Naive thymus-derived CD8-positive, alpha-beta T cell (primary cell): ENCODE measurements at regions not wholly inside any gene's neighbourhood (a gene's known extent, or its start where the extent isn't known, plus 50 kb on each side); places are given as distances from the start of the nearest gene placed in this dataset.
"Not testable (repeated sequence)": the region's sequence is repeated elsewhere in the genome, so short reads cannot be mapped to it uniquely, and the experiment has no call there.

ENCODE experiments used
- ATAC-seq, 2 donors: fragments of 150-1000 bp; cut with Tn5 transposase in 1 of 2; sonication (Bioruptor Pico), chemical (Tn5 transposase) in 1 of 2; 1 replicate in 1 of 2; 2 replicates in 1 of 2; pipeline ENCODE4 v1.10.0; 2021; ENCODE audit warnings: mild to moderate bottlenecking in 2 of 2, moderate library complexity in 2 of 2
- POLR2A ChIA-PET: fragments of 350-600 bp; sonication (Branson Sonifier 250); formaldehyde crosslinking; loops from one replicate; lab custom pipeline; 2021; ENCODE audit warnings: antibody characterized with exemption; lab: Charles Lee
- DNase-seq, 10 donors: peaks; one replicate each; pipeline versions ENCODE4 v3.0.0 to v3.0.0-alpha.2; 2020 to 2022
- H3K27ac Mint-ChIP-seq, 10 donors: one replicate each; pipeline ENCODE4 v1.8.0; 2020 to 2022; ENCODE audit warnings: mild to moderate bottlenecking in 10 of 10, mixed read lengths in 10 of 10, moderate library complexity in 4 of 10, inconsistent platforms in 1 of 10
- H3K27me3 Mint-ChIP-seq, 5 donors: one replicate each; pipeline ENCODE4 v1.8.0; 2021 to 2022; ENCODE audit warnings: mixed read lengths in 5 of 5
- H3K36me3 Mint-ChIP-seq, 3 donors: one replicate each; pipeline ENCODE4 v1.8.0; 2020 to 2022; ENCODE audit warnings: mixed read lengths in 3 of 3, mild to moderate bottlenecking in 2 of 3, inconsistent platforms in 1 of 3
- H3K4me1 Mint-ChIP-seq, 4 donors: one replicate each; pipeline ENCODE4 v1.8.0; 2021 to 2022; ENCODE audit warnings: mixed read lengths in 4 of 4
- H3K4me3 Mint-ChIP-seq, 10 donors: one replicate each; pipeline ENCODE4 v1.8.0; 2020 to 2022; ENCODE audit warnings: mild to moderate bottlenecking in 10 of 10, mixed read lengths in 10 of 10, moderate library complexity in 6 of 10, inconsistent platforms in 1 of 10
- H3K9me3 Mint-ChIP-seq, 9 donors: one replicate each; pipeline ENCODE4 v1.8.0; 2020 to 2022; ENCODE audit warnings: mixed read lengths in 9 of 9, mild to moderate bottlenecking in 3 of 9, inconsistent platforms in 1 of 9, moderate library complexity in 1 of 9

DNA sequence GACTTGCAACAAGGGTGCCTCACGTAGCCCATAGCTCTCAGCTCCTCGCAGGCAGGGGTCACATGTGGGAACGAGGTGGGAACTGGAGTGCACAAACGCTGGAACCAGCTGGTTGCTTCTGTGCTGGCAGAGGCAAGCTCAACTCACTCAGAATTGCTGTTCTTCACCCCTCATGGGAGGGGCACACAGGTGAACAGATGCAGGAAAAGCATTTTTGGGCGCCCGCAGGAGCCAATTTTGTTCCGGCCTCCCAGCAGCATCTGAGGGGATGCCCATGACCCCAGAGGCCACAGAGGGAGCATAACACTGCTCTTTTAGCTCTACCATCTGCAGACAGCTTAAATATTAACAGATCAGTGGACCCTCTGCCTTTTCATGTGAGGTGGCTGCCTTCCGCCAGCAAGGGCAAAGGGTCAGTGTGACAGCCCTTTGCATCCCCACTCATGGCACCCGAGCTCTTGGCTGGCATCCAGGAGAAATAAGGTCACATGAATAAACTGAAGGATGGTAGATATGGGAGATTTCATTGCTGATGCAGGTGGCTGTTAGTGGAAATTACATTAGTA lies 196.2 kb downstream of the SLCO4C1 start:
- Mint-ChIP-seq H3K36me3 (peaks cover 0 to 2% (median 0%) of the 10 kb centered on the region in 3 donors), H3K4me1 (no peaks in the 10 kb centered on the region), H3K9me3 (peaks cover 0 to 8% (median 0%) of the 10 kb centered on the region in 9 donors), H3K27ac (no peak overlapping the region), H3K27me3 (peaks cover 0 to 5% (median 0%) of the 10 kb centered on the region in 5 donors), H3K4me3 (no peak overlapping the region)
- ATAC-seq: no peak
- POLR2A ChIA-PET: no interaction called here
- no peak for DNase-seq

DNA sequence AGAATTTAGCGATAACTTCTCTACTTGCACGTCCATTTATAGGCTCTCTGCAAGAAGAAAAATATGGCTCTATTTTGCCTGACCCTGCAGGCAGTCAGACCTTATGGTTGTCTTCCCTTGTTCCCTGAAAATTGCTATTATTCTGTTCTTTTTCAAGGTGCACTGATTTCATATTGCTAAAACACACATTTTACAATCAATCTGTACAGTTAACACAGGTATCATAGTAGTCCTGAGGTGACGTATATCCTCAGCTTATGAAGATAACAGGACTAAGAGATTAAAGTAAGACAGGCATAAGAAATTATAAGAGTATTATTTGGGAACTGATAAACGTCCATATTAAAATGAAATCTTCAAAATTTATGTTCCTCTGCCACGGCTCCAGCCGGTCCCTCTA lies 197.0 kb downstream of the SLCO4C1 start:
- not testable (repeated sequence) for H3K27ac Mint-ChIP-seq, H3K36me3 Mint-ChIP-seq

DNA sequence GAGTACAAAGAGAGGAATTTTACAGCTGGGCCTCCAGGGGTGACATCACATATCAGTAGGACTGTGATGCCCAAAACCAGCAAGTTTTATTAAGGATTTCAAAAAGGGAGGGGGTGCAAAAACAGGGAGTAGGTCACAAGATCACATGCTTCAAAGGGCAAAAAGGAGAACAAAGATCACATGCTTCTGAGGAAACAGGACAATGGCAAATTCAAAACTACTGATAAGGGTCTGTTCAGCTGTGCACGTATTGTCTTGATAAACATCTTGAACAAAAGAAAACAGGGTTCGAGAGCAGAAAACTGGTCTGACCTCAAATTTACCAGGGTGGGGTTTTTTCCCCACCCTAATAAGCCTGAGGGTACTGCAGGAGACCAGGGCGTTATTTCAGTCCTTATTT lies 197.5 kb downstream of the SLCO4C1 start:
- H3K4me3 Mint-ChIP-seq, ATAC-seq, H3K36me3 Mint-ChIP-seq, H3K27me3 Mint-ChIP-seq, DNase-seq, H3K4me1 Mint-ChIP-seq, H3K27ac Mint-ChIP-seq, H3K9me3 Mint-ChIP-seq, POLR2A ChIA-PET: not testable (repeated sequence)

More for the DNA sequence above, 197.0 kb downstream of the SLCO4C1 start:
- H3K4me3 Mint-ChIP-seq, ATAC-seq, H3K27me3 Mint-ChIP-seq, H3K9me3 Mint-ChIP-seq, H3K4me1 Mint-ChIP-seq, DNase-seq, POLR2A ChIA-PET: not testable (repeated sequence)

DNA sequence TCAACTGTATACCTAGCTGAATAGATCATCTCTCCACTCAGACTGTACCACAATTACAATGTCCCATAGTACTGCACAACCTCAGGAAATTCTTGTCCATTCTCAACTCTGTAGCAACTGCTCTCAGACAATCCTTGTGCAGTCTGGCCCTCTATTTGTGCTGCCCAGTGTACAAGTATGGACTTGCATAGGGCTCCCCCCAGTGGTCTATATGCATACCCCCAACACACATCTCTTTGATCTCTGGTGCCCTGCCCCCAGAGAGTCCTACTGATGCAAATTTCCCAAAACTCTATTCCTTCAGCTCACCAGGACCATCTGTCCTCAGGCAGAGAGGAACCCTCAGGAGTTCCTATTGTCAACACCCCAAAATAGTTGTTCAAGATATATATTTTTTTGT lies 205.3 kb downstream of the SLCO4C1 start:
- ATAC-seq: no peak
- H3K27ac Mint-ChIP-seq: no peak overlapping the region
- peaks cover 0 to 6% (median 0%) of the 10 kb centered on the region in 9 donors for H3K9me3 Mint-ChIP-seq
- H3K36me3 Mint-ChIP-seq: peaks cover 0 to 4% (median 0%) of the 10 kb centered on the region in 3 donors
- H3K4me3 Mint-ChIP-seq: no peak overlapping the region
- no peaks in the 10 kb centered on the region for H3K4me1 Mint-ChIP-seq
- no peaks in the 10 kb centered on the region for H3K27me3 Mint-ChIP-seq
- DNase-seq: no peak
- POLR2A ChIA-PET: no interaction called here

DNA sequence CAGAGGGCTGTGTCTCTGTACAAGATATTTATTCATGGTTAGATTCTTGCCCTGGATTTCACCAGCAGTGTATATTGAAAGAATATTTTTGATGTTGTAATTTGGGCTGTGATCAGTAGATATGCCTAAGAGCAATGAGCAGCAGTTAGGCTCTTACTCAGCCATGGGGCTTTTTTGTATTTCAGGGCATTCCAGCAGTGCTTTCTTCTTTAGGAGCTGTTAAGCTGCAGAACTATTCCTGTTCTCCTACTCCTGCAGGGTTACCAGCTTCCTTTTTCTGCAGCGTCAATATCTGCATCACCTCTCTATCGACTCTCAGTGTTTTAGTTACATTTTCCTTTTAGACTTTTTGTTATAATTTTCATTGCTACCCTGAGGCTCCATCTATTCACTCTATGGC lies 206.2 kb downstream of the SLCO4C1 start:
- no peak for ATAC-seq
- H3K4me1 Mint-ChIP-seq: no peaks in the 10 kb centered on the region
- no peaks in the 10 kb centered on the region for H3K27me3 Mint-ChIP-seq
- H3K36me3 Mint-ChIP-seq: peaks cover 0 to 4% (median 0%) of the 10 kb centered on the region in 3 donors
- H3K4me3 Mint-ChIP-seq: no peak overlapping the region
- peaks cover 0 to 10% (median 0%) of the 10 kb centered on the region in 9 donors for H3K9me3 Mint-ChIP-seq
- no peak for DNase-seq
- H3K27ac Mint-ChIP-seq: no peak overlapping the region
- POLR2A ChIA-PET: no interaction called here

DNA sequence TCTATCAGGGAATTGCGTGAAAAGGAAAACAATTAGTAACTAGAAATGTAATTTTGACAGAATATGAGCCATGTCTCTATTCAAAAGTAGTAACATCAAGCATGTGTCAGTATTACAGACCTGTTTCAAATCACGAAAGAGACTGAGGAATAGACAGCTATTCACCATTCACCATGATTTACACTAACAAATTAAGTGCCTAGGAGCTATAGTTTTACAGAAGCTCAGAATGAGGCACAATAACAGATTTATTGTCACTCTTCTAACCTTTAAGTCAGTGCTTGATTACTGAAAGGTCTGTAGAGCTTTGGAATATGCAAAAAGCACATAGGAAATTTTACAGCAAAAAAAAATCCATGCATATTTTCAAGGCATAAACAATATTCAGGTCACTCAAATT lies 208.2 kb downstream of the SLCO4C1 start:
- Mint-ChIP-seq H3K4me1 (no peaks in the 10 kb centered on the region), H3K4me3 (no peak overlapping the region), H3K27ac (no peak overlapping the region), H3K27me3 (no peaks in the 10 kb centered on the region), H3K9me3 (peaks cover 0 to 11% (median 2%) of the 10 kb centered on the region in 9 donors), H3K36me3 (peaks cover 0 to 4% (median 0%) of the 10 kb centered on the region in 3 donors)
- ATAC-seq (no peak), DNase-seq (no peak)
- POLR2A ChIA-PET: no interaction called here

DNA sequence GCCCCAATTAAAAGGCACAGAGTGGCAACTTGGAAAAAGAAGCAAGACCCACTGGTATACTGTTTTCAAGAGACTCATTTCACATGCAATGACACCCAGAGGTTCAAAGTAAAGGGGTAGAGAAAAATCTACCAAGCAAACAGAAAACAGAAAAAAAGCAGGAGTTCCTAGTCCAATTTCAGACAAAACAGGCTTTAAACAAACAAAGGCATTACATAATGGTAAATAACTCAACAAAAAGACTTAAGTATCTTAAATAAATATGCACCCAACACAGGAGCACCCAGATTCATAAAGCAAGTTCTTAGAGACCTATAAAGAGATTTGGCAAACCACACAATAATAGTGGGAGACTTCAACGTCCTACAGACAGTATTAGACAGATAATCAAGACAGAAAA lies 215.8 kb downstream of the SLCO4C1 start:
- Mint-ChIP-seq H3K9me3 (peaks cover 0 to 14% (median 5%) of the 10 kb centered on the region in 9 donors), H3K4me3 (no peak overlapping the region), H3K4me1 (no peaks in the 10 kb centered on the region), H3K36me3 (no peaks in the 10 kb centered on the region), H3K27ac (no peak overlapping the region), H3K27me3 (no peaks in the 10 kb centered on the region)
- ATAC-seq (no peak), DNase-seq (no peak)
- POLR2A ChIA-PET: no interaction called here

DNA sequence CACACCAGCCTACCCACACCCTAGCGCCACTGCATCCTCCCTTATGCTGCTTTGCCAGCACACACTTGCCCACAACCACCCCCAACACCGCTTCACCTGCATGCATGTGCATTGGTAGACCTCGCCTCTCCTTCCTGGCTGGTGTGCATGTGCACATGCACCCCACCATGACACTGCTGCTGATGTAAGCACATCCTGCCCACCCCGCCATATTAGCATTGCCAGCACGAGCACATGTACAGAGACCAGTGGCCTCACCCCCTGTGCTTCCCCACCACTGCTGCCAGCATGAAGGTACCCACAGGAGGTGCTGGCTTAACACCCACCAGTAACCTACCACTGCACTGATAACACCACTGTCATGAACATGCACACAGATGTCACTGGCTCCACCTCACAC lies 218.2 kb downstream of the SLCO4C1 start:
- peaks cover 0 to 17% (median 5%) of the 10 kb centered on the region in 9 donors for H3K9me3 Mint-ChIP-seq
- no peak for ATAC-seq
- no peak overlapping the region for H3K4me3 Mint-ChIP-seq
- H3K4me1 Mint-ChIP-seq: no peaks in the 10 kb centered on the region
- POLR2A ChIA-PET: no interaction called here
- H3K36me3 Mint-ChIP-seq: no peaks in the 10 kb centered on the region
- no peaks in the 10 kb centered on the region for H3K27me3 Mint-ChIP-seq
- DNase-seq: peak in 1 of 10 donors; percentile 43
- no peak overlapping the region for H3K27ac Mint-ChIP-seq

DNA sequence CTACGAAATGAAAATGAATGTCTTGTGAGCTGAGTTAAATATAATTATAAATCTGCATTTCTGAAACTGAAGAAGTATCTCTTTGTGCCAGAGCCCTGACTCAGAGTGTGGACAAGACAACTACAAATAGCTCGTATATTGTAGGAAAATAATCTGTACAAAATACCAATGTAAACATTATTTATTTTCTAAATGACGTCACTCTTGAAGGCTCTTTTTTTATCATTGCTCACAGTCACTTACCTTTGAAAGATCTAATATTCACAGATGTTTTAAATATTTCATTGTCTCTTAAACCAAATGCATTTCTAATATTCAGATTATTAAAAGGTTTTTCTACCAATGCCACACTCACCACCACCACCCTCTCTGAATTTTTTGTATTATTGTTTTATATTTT lies 226.1 kb downstream of the SLCO4C1 start:
- POLR2A ChIA-PET: no interaction called here
- H3K27ac Mint-ChIP-seq: no peak overlapping the region
- H3K4me3 Mint-ChIP-seq: no peak overlapping the region
- H3K27me3 Mint-ChIP-seq: no peaks in the 10 kb centered on the region
- DNase-seq (no peak), ATAC-seq (no peak)
- no peaks in the 10 kb centered on the region for H3K4me1 Mint-ChIP-seq
- peaks cover 0 to 9% (median 0%) of the 10 kb centered on the region in 9 donors for H3K9me3 Mint-ChIP-seq
- H3K36me3 Mint-ChIP-seq: no peaks in the 10 kb centered on the region

DNA sequence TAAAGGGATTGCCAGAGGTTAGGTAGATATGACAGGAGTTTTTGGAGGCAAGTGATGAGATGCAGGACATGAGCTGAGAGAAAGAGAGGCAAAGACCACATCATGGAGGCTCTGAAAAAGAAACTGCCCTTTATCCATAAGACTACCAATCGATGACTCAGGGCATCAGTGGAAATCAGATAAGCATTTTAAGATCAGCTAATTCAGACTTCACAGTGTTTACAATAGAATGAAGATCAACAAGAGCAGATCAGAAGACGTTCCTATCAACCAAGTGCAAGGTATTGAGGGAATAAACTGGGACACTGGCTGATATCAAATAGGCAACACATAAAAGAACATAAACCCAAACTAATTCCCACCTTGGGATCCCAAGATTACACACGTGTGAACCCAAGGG lies 227.2 kb downstream of the SLCO4C1 start:
- POLR2A ChIA-PET: no interaction called here
- H3K9me3 Mint-ChIP-seq: no peaks in the 10 kb centered on the region
- no peak overlapping the region for H3K4me3 Mint-ChIP-seq
- ATAC-seq: no peak
- no peaks in the 10 kb centered on the region for H3K36me3 Mint-ChIP-seq
- no peaks in the 10 kb centered on the region for H3K4me1 Mint-ChIP-seq
- H3K27me3 Mint-ChIP-seq: no peaks in the 10 kb centered on the region
- no peak overlapping the region for H3K27ac Mint-ChIP-seq
- DNase-seq: no peak

DNA sequence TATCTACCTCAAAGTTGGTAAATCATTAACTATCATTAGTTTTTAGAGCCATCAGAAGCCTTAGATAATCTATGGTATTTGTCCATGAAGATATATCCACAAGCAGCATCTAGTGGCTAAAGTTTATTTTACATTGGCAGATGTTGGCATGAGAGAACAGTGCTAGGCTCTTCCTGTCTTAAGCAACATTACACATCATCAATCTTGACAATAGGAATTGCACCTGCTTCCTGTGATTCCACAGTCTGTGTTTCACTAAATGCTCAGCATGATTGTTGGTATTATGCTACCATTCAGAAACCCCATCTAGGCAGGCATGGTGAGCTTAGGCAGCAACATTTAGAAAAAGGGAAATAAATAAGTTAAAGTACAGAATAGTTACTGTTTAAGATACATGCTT lies 246.6 kb downstream of the SLCO4C1 start:
- no peak for DNase-seq
- Mint-ChIP-seq H3K4me3 (no peak overlapping the region), H3K27me3 (no peaks in the 10 kb centered on the region), H3K4me1 (no peaks in the 10 kb centered on the region), H3K36me3 (no peaks in the 10 kb centered on the region), H3K9me3 (peaks cover 0 to 8% (median 0%) of the 10 kb centered on the region in 9 donors), H3K27ac (no peak overlapping the region)
- ATAC-seq: no peak
- POLR2A ChIA-PET: no interaction called here

DNA sequence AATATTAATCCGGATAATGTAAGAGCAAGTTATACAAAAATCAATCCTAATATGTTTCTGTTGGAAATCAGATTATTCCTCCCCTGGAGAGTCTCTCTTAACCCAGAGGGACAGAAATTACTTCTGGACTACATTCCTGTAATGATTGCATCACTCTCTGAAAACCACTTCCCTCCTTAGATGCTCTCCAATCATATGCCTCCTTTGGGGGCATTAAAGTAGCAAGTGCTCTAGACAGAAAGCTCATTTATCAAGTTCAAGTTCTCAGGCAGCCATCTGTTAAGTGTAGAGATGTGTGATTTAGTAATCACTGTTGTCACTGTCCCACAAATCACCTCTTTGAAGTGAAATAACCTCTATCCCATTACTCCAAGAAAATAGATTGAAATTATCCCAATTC lies 247.1 kb downstream of the SLCO4C1 start:
- ATAC-seq (no peak), DNase-seq (no peak)
- POLR2A ChIA-PET: no interaction called here
- Mint-ChIP-seq H3K36me3 (no peaks in the 10 kb centered on the region), H3K4me1 (no peaks in the 10 kb centered on the region), H3K9me3 (peaks cover 0 to 8% (median 0%) of the 10 kb centered on the region in 9 donors), H3K4me3 (no peak overlapping the region), H3K27me3 (no peaks in the 10 kb centered on the region), H3K27ac (no peak overlapping the region)

DNA sequence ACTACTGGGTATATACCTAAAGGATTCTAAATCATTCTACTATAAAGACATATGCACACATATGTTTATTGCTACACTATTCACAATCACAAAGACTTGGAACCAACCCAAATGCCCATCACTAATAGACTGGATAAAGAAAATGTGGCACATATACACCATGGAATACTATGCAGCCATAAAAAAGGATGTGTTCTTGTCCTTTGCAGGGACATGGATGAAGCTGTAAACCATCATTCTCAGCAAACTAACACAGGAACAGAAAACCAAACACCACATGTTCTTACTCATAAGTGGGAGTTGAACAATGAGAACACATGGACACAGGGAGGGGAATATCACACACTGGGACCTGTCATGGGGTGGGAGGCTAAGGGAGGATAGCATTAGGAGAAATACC lies 249.0 kb downstream of the SLCO4C1 start:
- H3K4me1 Mint-ChIP-seq, H3K9me3 Mint-ChIP-seq, H3K27ac Mint-ChIP-seq, H3K36me3 Mint-ChIP-seq, ATAC-seq, DNase-seq, H3K27me3 Mint-ChIP-seq, POLR2A ChIA-PET, H3K4me3 Mint-ChIP-seq: not testable (repeated sequence)

DNA sequence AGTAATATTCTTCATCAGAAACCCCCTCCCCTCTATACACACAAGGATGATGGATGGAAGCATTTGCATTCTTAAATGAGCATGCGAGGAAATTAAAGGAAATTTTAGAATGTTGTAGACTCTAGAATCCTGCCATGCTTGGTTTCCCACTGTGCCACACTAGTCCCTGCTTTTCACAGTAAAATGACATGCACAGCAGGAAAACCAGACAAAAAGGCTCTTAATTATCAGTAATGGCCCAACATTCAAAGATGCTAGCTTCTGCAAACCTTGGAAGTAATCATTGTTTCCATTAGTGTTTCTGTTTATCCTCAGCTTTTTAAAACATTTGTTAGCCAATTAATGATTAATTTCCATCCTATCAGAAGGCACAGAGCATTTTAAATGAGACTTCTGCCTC lies 255.8 kb downstream of the SLCO4C1 start:
- ATAC-seq (no peak), DNase-seq (no peak)
- Mint-ChIP-seq H3K4me1 (no peaks in the 10 kb centered on the region), H3K27ac (no peak overlapping the region), H3K36me3 (no peaks in the 10 kb centered on the region), H3K27me3 (no peaks in the 10 kb centered on the region), H3K9me3 (no peaks in the 10 kb centered on the region), H3K4me3 (no peak overlapping the region)
- POLR2A ChIA-PET: no interaction called here
